ENCODE measurements at regions not wholly inside any gene's neighbourhood (a gene's known extent, or its start where the extent isn't known, plus 50 kb on each side); places are given as distances from the start of the nearest gene placed in this dataset.

- TF ChIP-seq TCF7L2 (IDR thresholded peaks at IDR 0.05; ENCODE audit: borderline replicate concordance, extremely low read depth, insufficient read depth, insufficient read length) (no peak), POLR2AphosphoS5 (IDR thresholded peaks at IDR 0.05; ENCODE audit: low read depth, low read length) (no peak), CTCF (IDR thresholded peaks at IDR 0.05 in 2 of 3, conservative IDR thresholded peaks at IDR 0.05 in 1 of 3; ENCODE audit: borderline replicate concordance in 1 of 3, insufficient read depth in 1 of 3, low read depth in 2 of 3, low read length in 2 of 3) (peak; percentile 65 to 82 (median 71))
Observed at GRCh38 chr6:55069132-55069781, 105.1 kb upstream of the HCRTR2 start.

All from HCT116 (cell line).